Adrenal gland (tissue), 5 donors: ENCODE measurements at regions not wholly inside any gene's neighbourhood (a gene's known extent, or its start where the extent isn't known, plus 50 kb on each side); places are given as distances from the start of the nearest gene placed in this dataset.

Experiments used
- CTCF ChIP-seq, 6 experiments: fragments of 450-650 bp in 4 of 6; fragments of 200-600 bp in 2 of 6; sonication (generic) in 1 of 6; IDR thresholded peaks; 1 replicate in 5 of 6; 2 replicates in 1 of 6; pipeline versions ENCODE4 v1.5.1 to v1.8.0; 2016 to 2021; ENCODE audit warnings: antibody characterized with exemption in 6 of 6, mild to moderate bottlenecking in 2 of 6, moderate library complexity in 1 of 6
- POLR2A ChIP-seq, 2 donors: fragments of 450-650 bp; IDR thresholded peaks; one replicate each; pipeline ENCODE4 v1.6.1; 2017; ENCODE audit warnings: antibody characterized with exemption in 2 of 2, mild to moderate bottlenecking in 2 of 2, moderate library complexity in 1 of 2
- donor health status: DM: no; HTN: no; CAD: no.

DNA sequence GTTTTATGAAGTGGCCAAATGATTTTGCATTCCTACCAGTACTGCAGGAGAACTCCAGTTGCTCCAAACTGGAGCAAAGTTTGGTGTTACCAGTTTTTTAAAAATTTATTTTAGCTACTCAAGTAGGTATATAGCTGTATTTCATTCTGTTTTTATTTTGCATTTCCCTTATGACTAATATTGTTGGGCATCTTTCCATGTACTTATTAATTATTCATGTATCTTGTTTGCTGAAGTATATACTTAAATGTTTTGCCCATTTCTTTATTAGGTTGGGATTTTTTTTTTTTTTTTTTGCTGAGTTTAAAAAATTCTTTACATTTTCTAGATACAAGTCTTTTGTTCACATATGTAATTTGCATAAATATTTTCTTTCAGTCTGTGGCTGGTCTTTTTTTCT, 386.6 kb upstream of the DAB2 start:
- TF ChIP-seq CTCF (IDR thresholded peaks at IDR 0.05) (no peak), POLR2A (IDR thresholded peaks at IDR 0.05) (no peak)
